Mesendoderm (in vitro differentiated cells): ENCODE measurements at regions not wholly inside any gene's neighbourhood (a gene's known extent, or its start where the extent isn't known, plus 50 kb on each side); places are given as distances from the start of the nearest gene placed in this dataset.

Source experiments
- DNase-seq: peaks from one replicate; pipeline ENCODE4 v3.0.0; 2013
- H2AK5ac ChIP-seq: 2 replicates; pipeline ENCODE4 v1.6.1; 2013; ENCODE audit warnings: low read length, inconsistent platforms
- H2BK120ac ChIP-seq: 2 replicates; pipeline ENCODE4 v1.6.1; 2013; ENCODE audit warnings: low read depth, mild to moderate bottlenecking, low read length, moderate library complexity, mixed read lengths
- H2BK15ac ChIP-seq: replicated peaks from 2 replicates; pipeline ENCODE4 v1.6.1; 2013; ENCODE audit warnings: low read depth, mild to moderate bottlenecking, moderate library complexity
- H2BK5ac ChIP-seq: 2 replicates; pipeline ENCODE4 v1.6.1; 2013; ENCODE audit warnings: low read length, inconsistent platforms
- H3K18ac ChIP-seq: 2 replicates; pipeline ENCODE4 v1.6.1; 2013; ENCODE audit warnings: mild to moderate bottlenecking, low read length, mixed read lengths
- H3K23ac ChIP-seq: one replicate; pipeline ENCODE4 v1.6.1; 2013; ENCODE audit warnings: low read length
- H3K27ac ChIP-seq: 2 replicates; pipeline ENCODE4 v1.5.1; 2013; ENCODE audit warnings: low read depth, mild to moderate bottlenecking, inconsistent platforms, low read length, moderate library complexity
- H3K27me3 ChIP-seq: 2 replicates; pipeline ENCODE4 v1.6.1; 2013; ENCODE audit warnings: low read length, control low read depth, mild to moderate bottlenecking, inconsistent platforms; ENCODE audit not compliant: insufficient read depth, poor library complexity
- H3K36me3 ChIP-seq: 2 replicates; pipeline ENCODE4 v1.6.1; 2013; ENCODE audit warnings: low read length, inconsistent platforms; ENCODE audit not compliant: control insufficient read depth, insufficient read depth
- H3K4ac ChIP-seq: one replicate; pipeline ENCODE4 v1.6.1; 2013; ENCODE audit warnings: low read depth, mild to moderate bottlenecking, low read length, moderate library complexity
- H3K4me1 ChIP-seq: 2 replicates; pipeline ENCODE4 v1.6.1; 2013; ENCODE audit warnings: low read depth, low read length, inconsistent platforms; ENCODE audit not compliant: control insufficient read depth
- H3K4me2 ChIP-seq: 2 replicates; pipeline ENCODE4 v1.6.1; 2013; ENCODE audit warnings: low read length
- H3K4me3 ChIP-seq: 2 replicates; pipeline ENCODE4 v1.5.1; 2013; ENCODE audit warnings: mild to moderate bottlenecking, low read length
- H3K56ac ChIP-seq: one replicate; pipeline ENCODE4 v1.6.1; 2013; ENCODE audit warnings: low read length
- H3K79me1 ChIP-seq: 2 replicates; pipeline ENCODE4 v1.6.1; 2013; ENCODE audit warnings: low read length, inconsistent platforms
- H3K79me2 ChIP-seq: 2 replicates; pipeline ENCODE4 v1.6.1; 2013; ENCODE audit warnings: mild to moderate bottlenecking, low read length; ENCODE audit not compliant: control insufficient read depth, insufficient read depth
- H3K9ac ChIP-seq: 2 replicates; pipeline ENCODE4 v1.6.1; 2013; ENCODE audit warnings: low read length, inconsistent platforms
- H4K5ac ChIP-seq: one replicate; pipeline ENCODE4 v1.6.1; 2013; ENCODE audit warnings: low read length
- H4K8ac ChIP-seq: one replicate; pipeline ENCODE4 v1.6.1; 2013; ENCODE audit warnings: low read depth, mild to moderate bottlenecking, control low read depth, low read length, moderate library complexity
- WGBS: extraction: QIAGEN DNeasy Blood & Tissue Kit; methylation state at CpG from one replicate; pipeline ENCODE4 v1.1.7; 2013; ENCODE audit warnings: low lambda C conversion rate, missing lambda C conversion rate; ENCODE audit not compliant: insufficient coverage; ENCODE audit errors: extremely low coverage; 5-methylcytosine and 5-hydroxymethylcytosine counted together

DNA sequence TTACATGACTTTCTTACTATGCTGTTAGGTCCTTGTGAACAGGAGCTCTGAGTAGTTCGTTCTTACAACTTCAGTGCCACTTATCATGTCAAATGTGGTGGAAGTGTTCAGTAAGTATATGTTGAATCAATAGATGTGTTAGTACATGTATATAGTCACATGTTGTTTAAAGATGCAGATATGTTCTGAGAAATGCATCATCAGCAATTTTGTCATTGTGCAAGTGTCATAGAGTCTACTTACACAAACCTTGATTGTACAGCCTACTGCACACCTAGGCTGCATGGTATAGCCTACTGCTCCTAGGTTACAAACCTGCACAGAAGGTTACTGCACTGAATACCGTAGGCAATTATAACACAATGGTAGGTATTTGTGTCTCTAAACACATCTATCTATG is 174.8 kb downstream of the GPR37 start:
- Histone ChIP-seq H2BK120ac (no peak overlapping the region), H3K4me3 (no peak overlapping the region), H3K36me3 (no peaks in the 10 kb centered on the region), H3K18ac (no peak overlapping the region), H2AK5ac (no peak overlapping the region), H3K56ac (no peak overlapping the region), H3K9ac (no peak overlapping the region), H3K27ac (no peak overlapping the region), H2BK5ac (no peak overlapping the region), H3K4ac (no peak overlapping the region), H3K23ac (no peak overlapping the region), H3K27me3 (no peaks in the 10 kb centered on the region), H3K4me2 (no peak overlapping the region), H4K8ac (no peak overlapping the region), H3K79me2 (no peaks in the 10 kb centered on the region), H4K5ac (no peak overlapping the region), H2BK15ac (no peak overlapping the region), H3K79me1 (no peaks in the 10 kb centered on the region), H3K4me1 (no peaks in the 10 kb centered on the region)
- DNase-seq: no peak
- no CpG with 5 or more reads among the region's 2 CpGs for WGBS

DNA sequence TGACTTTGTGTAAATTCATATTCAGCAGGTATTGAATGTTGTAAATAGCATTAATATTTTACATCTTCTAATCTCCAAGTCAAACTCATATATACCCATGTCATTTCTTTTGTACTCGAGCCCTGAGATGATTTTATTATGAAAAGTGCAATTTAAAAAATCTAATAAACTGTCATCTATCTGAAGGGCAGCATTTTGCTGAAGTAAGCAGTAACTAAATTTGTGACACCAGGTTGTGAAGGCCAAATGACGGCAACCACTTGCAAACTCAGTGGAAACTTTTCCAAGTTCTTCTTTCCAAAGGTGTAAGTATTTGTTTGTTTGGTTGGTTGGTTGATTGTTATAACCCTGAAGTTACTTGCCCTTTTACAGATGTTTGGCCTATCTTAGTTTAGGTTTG is 188.3 kb downstream of the GPR37 start:
- no peak overlapping the region for H2BK5ac ChIP-seq
- no peaks in the 10 kb centered on the region for H3K36me3 ChIP-seq
- H2AK5ac ChIP-seq: no peak overlapping the region
- H3K27ac ChIP-seq: no peak overlapping the region
- H3K79me2 ChIP-seq: no peaks in the 10 kb centered on the region
- no peak overlapping the region for H3K4ac ChIP-seq
- H2BK15ac ChIP-seq: no peak overlapping the region
- H2BK120ac ChIP-seq: no peak overlapping the region
- no CpG with 5 or more reads among the region's 2 CpGs for whole genome bisulfite sequencing
- no peaks in the 10 kb centered on the region for H3K27me3 ChIP-seq
- no peak overlapping the region for H3K4me3 ChIP-seq
- no peak overlapping the region for H4K8ac ChIP-seq
- no peak overlapping the region for H3K9ac ChIP-seq
- no peaks in the 10 kb centered on the region for H3K79me1 ChIP-seq
- no peak overlapping the region for H3K23ac ChIP-seq
- H3K4me2 ChIP-seq: no peak overlapping the region
- no peak overlapping the region for H3K56ac ChIP-seq
- no peak for DNase-seq
- H3K4me1 ChIP-seq: no peaks in the 10 kb centered on the region
- H4K5ac ChIP-seq: no peak overlapping the region
- no peak overlapping the region for H3K18ac ChIP-seq

DNA sequence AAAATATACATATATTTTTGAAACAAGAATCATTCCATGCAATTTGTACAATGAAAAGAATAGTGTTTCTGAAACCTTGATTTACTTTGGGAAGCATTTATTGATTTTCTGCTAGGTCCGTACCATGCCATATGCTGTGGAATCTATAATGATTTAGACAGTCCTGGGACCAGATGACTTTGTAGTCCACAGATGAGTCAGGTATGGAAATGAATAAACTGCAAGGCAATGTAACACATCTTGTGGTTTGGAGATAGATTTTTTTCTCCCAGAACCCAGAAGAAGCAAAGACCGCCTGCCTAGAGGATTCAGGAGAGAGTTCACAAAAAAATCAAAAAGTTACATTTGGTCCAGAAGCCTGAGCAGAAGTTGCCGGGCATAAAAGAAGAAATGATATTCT is 190.4 kb downstream of the GPR37 start:
- Histone ChIP-seq H2AK5ac (no peak overlapping the region), H4K5ac (no peak overlapping the region), H3K36me3 (no peaks in the 10 kb centered on the region), H4K8ac (no peak overlapping the region), H3K4me1 (no peaks in the 10 kb centered on the region), H3K18ac (no peak overlapping the region), H3K27me3 (no peaks in the 10 kb centered on the region), H3K4ac (no peak overlapping the region), H3K4me2 (no peak overlapping the region), H3K23ac (no peak overlapping the region), H3K56ac (no peak overlapping the region), H3K79me2 (no peaks in the 10 kb centered on the region), H2BK15ac (no peak overlapping the region), H3K27ac (no peak overlapping the region), H3K4me3 (no peak overlapping the region), H3K9ac (no peak overlapping the region), H2BK120ac (no peak overlapping the region), H2BK5ac (no peak overlapping the region), H3K79me1 (no peaks in the 10 kb centered on the region)
- DNase-seq: no peak
- no CpG with 5 or more reads among the region's 3 CpGs for WGBS

DNA sequence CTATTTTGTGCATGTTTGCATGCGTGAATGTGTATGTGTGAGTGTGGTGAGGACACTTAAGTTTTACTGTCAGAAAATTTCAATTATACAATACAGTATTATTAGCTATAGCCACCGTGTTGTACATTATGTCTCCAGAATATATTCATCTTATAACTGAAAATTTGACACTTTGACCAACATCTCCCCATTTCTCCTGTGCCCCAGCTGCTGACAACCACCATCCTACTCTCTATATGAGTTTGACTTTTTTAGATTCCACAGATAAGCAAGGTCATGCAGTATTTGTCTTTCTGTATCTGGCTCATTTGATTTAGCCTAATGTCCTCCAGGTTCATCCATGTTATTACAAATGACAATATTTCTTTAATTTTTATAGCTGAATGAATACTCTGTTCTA is 195.0 kb downstream of the GPR37 start:
- Histone ChIP-seq H3K36me3 (no peaks in the 10 kb centered on the region), H3K9ac (no peak overlapping the region), H2BK15ac (no peak overlapping the region), H2AK5ac (no peak overlapping the region), H3K27me3 (no peaks in the 10 kb centered on the region), H2BK5ac (no peak overlapping the region), H3K4me2 (no peak overlapping the region), H3K27ac (no peak overlapping the region), H3K18ac (no peak overlapping the region), H4K8ac (no peak overlapping the region), H2BK120ac (no peak overlapping the region), H3K4me3 (no peak overlapping the region), H3K79me2 (no peaks in the 10 kb centered on the region), H3K23ac (no peak overlapping the region), H3K56ac (no peak overlapping the region), H3K4ac (no peak overlapping the region), H3K4me1 (no peaks in the 10 kb centered on the region), H3K79me1 (no peaks in the 10 kb centered on the region), H4K5ac (no peak overlapping the region)
- no CpG with 5 or more reads among the region's 2 CpGs for WGBS
- no peak for DNase-seq

DNA sequence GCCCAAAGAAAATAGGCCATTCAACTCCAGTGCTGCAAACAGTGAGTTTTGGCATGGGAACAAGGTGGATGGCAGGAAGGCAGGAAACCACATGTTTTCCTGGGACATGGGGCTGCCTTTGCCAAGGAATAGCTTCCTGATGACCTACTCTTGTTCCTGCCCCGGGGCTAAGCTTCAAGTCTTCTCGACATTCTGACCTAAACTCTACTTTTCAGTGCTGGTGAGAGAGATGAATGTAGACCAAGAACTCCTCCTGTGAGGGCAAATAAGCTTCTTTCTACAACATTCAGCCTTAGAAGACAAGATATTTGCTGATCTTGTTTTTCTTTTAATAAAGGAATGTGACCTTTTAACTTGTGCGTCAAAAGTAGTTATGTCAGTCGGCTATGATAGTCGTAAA is 199.0 kb downstream of the GPR37 start:
- H3K9ac ChIP-seq: no peak overlapping the region
- no peak overlapping the region for H2BK5ac ChIP-seq
- no peaks in the 10 kb centered on the region for H3K4me1 ChIP-seq
- no peak overlapping the region for H2BK15ac ChIP-seq
- no peak overlapping the region for H3K4me3 ChIP-seq
- no peak overlapping the region for H3K4ac ChIP-seq
- DNase-seq: peak; percentile 81
- H3K36me3 ChIP-seq: no peaks in the 10 kb centered on the region
- H4K8ac ChIP-seq: no peak overlapping the region
- H3K4me2 ChIP-seq: no peak overlapping the region
- no peaks in the 10 kb centered on the region for H3K79me1 ChIP-seq
- no peak overlapping the region for H2BK120ac ChIP-seq
- H3K23ac ChIP-seq: no peak overlapping the region
- WGBS: no CpG with 5 or more reads among the region's 5 CpGs
- H3K27me3 ChIP-seq: no peaks in the 10 kb centered on the region
- no peak overlapping the region for H2AK5ac ChIP-seq
- H3K79me2 ChIP-seq: no peaks in the 10 kb centered on the region
- no peak overlapping the region for H4K5ac ChIP-seq
- no peak overlapping the region for H3K18ac ChIP-seq
- H3K56ac ChIP-seq: no peak overlapping the region
- H3K27ac ChIP-seq: no peak overlapping the region

DNA sequence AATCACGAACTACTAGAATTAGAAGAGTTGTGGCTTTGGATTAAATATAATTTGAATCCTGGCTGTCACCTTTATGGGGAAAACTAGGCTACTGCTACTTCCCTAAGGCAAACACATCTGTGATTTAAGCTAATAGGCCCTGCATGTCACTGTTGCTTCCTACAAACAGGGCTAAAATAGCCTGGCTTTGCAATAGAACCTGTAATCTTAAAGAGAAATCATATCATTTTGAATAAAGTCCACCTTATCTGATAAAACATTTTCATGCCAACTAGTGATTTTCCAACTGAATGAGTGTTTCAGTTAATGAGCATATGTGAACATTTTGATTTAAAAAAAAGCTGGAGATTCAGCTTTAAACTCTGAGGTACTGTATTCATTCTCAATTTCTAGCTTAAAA is 208.0 kb downstream of the GPR37 start:
- Histone ChIP-seq H2BK120ac (no peak overlapping the region), H3K18ac (no peak overlapping the region), H2BK5ac (no peak overlapping the region), H3K36me3 (no peaks in the 10 kb centered on the region), H4K8ac (no peak overlapping the region), H3K4me2 (no peak overlapping the region), H2AK5ac (no peak overlapping the region), H3K9ac (no peak overlapping the region), H3K79me2 (no peaks in the 10 kb centered on the region), H4K5ac (no peak overlapping the region), H2BK15ac (no peak overlapping the region), H3K56ac (no peak overlapping the region), H3K23ac (no peak overlapping the region), H3K4ac (no peak overlapping the region), H3K27me3 (no peaks in the 10 kb centered on the region), H3K4me3 (no peak overlapping the region), H3K27ac (no peak overlapping the region), H3K4me1 (no peaks in the 10 kb centered on the region), H3K79me1 (no peaks in the 10 kb centered on the region)
- DNase-seq: no peak
- no CpG with 5 or more reads among the region's 1 CpG for WGBS
